Muscle layer of colon (tissue), 2 donors: ENCODE measurements at regions not wholly inside any gene's neighbourhood (a gene's known extent, or its start where the extent isn't known, plus 50 kb on each side); places are given as distances from the start of the nearest gene placed in this dataset.
"Not testable (repeated sequence)": the region's sequence is repeated elsewhere in the genome, so short reads cannot be mapped to it uniquely, and the experiment has no call there.

ENCODE experiments used
- H3K27ac ChIP-seq: one replicate; pipeline ENCODE4 v1.7.0; 2013; ENCODE audit warnings: low read depth, mild to moderate bottlenecking, low read length, moderate library complexity
- H3K27me3 ChIP-seq, 2 donors: one replicate each; pipeline ENCODE4 v1.7.0; 2013; ENCODE audit warnings: low read length in 2 of 2, mild to moderate bottlenecking in 2 of 2; ENCODE audit not compliant: insufficient read depth in 2 of 2, control insufficient read depth in 1 of 2
- H3K36me3 ChIP-seq: one replicate; pipeline ENCODE4 v1.7.0; 2013; ENCODE audit warnings: mild to moderate bottlenecking, low read length; ENCODE audit not compliant: insufficient read depth
- H3K4me1 ChIP-seq: one replicate; pipeline ENCODE4 v1.7.0; 2013; ENCODE audit warnings: mild to moderate bottlenecking, low read length; ENCODE audit not compliant: insufficient read depth
- H3K4me3 ChIP-seq, 2 donors: one replicate each; pipeline ENCODE4 v1.7.0; 2013; ENCODE audit warnings: low read length in 2 of 2, low read depth in 1 of 2, mild to moderate bottlenecking in 1 of 2, moderate library complexity in 1 of 2
- H3K9ac ChIP-seq: one replicate; pipeline ENCODE4 v1.7.0; 2013; ENCODE audit warnings: low read length
- H3K9me3 ChIP-seq: one replicate; pipeline ENCODE4 v1.7.0; 2013; ENCODE audit warnings: mild to moderate bottlenecking, low read length
- donor health status: abdominal sarcoma.
- donor health status: Adenocarcinoma of cecum.

DNA sequence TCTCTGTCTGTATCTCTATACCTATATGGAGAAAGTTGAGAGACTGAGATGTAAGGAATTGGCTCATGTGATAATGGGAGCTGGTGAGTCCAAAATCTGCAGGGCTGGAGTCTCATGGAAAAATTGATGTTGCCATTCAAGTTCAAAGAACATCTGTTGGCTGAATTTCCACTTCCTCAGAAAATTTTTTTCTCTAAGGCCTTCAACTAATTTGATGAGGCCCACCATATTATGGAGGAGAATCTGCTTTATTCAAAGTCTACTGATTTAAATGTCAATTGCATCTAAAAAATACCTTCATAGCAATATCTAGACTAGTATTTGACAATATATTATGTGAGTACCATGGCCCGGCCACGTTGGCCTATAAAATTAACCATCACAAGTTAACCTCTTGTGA is 261.4 kb downstream of the VRK1 start:
- no peak overlapping the region for H3K9ac ChIP-seq
- no peaks in the 10 kb centered on the region for H3K36me3 ChIP-seq
- H3K4me1 ChIP-seq = no peaks in the 10 kb centered on the region
- H3K4me3 ChIP-seq = no peak overlapping the region
- no peak overlapping the region for H3K27ac ChIP-seq
- H3K27me3 ChIP-seq = no peaks in the 10 kb centered on the region
- no peaks in the 10 kb centered on the region for H3K9me3 ChIP-seq

DNA sequence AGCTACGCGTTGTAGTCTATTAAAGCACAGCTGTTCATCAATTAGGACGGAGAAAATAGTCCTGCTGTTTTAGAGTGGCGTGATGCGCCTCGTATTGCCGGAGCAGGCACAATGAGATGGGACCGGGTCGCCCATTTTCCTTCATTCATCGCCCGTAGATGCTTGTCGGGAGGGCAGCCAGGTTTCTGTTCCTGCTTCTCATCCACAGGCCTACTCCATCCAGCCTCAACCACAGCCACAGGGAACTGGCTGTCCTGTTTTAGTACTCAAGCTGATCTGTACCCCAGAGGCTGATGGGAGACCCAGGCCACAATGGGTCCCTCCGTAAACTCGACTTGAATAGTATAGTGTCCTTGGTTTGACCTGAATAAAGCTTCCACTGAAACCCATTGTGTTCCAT is 264.0 kb downstream of the VRK1 start:
- H3K36me3 ChIP-seq = no peaks in the 10 kb centered on the region
- H3K27ac ChIP-seq = no peak overlapping the region
- no peaks in the 10 kb centered on the region for H3K4me1 ChIP-seq
- H3K4me3 ChIP-seq = no peak overlapping the region
- H3K9ac ChIP-seq = no peak overlapping the region
- no peaks in the 10 kb centered on the region for H3K27me3 ChIP-seq
- no peaks in the 10 kb centered on the region for H3K9me3 ChIP-seq

DNA sequence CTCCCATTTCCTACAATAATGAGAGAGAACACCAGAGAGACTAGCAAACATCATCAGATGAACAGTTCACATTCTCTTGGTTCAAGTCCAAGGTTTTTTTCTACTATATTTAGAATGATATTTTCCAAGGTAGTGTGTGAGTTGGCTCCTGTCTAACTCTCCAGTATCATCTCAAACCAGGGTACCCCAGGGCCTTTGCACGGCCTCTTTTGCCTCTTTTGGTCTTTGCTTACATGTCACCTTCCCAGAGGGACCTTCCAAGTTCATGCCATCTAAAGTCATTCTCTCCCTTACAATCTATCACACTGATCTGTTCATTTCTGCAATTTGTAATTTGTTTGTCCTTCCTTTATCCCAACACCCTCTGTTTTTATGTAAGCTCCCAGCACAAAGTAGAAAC is 264.5 kb downstream of the VRK1 start:
- H3K27ac ChIP-seq = no peak overlapping the region
- no peak overlapping the region for H3K4me3 ChIP-seq
- no peaks in the 10 kb centered on the region for H3K36me3 ChIP-seq
- no peaks in the 10 kb centered on the region for H3K27me3 ChIP-seq
- no peak overlapping the region for H3K9ac ChIP-seq
- no peaks in the 10 kb centered on the region for H3K4me1 ChIP-seq
- H3K9me3 ChIP-seq = no peaks in the 10 kb centered on the region

DNA sequence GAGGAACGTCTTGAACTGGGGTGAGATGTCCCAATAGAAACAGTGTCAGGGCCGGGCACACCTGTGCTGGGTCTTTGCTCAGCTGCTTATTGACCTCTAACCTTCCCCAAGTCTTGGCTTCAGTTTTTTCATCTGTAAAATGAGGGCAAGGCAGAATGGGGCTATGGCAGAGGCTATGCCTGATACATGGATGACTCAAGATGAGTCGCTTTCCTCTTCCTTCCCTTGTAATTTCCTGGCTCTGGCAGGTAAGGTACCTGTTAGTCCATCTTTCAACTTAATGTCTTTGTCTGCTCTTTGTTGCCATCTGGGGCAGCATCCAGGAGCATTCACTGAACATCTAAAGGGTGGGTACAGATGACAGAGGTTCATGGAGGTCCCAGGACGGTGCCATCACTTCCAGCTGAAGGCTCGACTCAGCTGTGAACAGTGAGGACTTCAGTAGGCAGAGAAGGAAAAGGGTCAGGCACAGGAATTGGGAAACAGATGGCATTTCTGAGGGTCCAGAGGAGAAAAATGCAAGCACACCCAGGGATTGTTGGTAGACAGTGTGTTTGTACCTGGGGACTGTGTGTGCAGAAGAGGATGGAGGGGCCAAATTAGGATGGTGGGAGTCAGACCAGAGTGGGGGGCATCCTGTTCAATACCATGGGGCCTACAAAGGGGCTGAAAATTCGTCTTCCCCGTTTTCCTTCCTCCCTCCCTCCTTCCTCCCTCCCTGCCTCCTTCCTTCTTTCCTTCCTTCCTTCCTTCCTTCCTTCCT is 268.3 kb downstream of the VRK1 start:
- Histone ChIP-seq H3K9me3 (no peaks in the 10 kb centered on the region), H3K9ac (no peak overlapping the region), H3K36me3 (no peaks in the 10 kb centered on the region), H3K4me1 (no peaks in the 10 kb centered on the region), H3K4me3 (no peak overlapping the region), H3K27ac (no peak overlapping the region), H3K27me3 (no peaks in the 10 kb centered on the region)

DNA sequence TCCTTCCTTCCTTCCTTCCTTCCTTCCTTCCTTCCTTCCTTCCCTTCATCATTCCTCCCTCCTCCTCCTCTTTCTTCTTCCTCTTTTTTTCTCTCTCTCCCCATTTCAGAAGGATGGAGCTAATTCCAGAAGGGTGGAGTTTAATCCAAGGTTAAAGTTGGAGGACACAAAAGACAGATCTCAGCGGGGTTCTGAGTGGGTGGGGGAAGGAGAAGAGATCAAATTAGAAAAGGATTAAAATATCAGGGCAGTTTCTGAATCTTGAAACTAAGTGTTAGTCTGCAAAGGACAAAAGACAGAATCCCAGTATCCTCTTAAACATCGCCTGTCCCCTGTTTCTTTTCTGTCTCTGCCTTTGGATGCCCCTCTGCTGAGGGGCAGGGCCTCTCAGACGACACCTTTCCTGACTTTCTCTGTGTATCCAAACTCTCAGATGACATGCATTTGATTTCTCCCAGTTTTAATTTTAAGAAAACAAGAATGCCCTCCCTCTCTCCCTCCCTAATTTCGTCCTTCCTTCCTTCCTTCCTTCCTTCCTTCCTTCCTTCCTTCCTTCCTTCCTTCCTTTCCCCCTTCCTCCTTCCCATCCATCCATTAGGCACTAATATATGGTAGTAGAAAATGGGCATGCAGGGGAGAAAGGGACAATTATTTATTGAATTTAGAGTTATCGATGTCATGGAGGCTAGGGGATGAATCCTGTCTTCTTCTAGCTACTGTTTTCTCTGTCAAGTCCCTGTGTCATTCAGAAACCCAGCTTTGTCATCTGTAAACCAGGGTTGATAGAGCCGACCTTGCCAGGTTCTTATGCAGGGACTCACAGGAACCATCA is 269.1 kb downstream of the VRK1 start:
- H3K27ac ChIP-seq = no peak overlapping the region
- H3K36me3 ChIP-seq = no peaks in the 10 kb centered on the region
- H3K4me3 ChIP-seq = no peak overlapping the region
- no peaks in the 10 kb centered on the region for H3K4me1 ChIP-seq
- no peaks in the 10 kb centered on the region for H3K27me3 ChIP-seq
- H3K9me3 ChIP-seq = no peaks in the 10 kb centered on the region
- no peak overlapping the region for H3K9ac ChIP-seq

DNA sequence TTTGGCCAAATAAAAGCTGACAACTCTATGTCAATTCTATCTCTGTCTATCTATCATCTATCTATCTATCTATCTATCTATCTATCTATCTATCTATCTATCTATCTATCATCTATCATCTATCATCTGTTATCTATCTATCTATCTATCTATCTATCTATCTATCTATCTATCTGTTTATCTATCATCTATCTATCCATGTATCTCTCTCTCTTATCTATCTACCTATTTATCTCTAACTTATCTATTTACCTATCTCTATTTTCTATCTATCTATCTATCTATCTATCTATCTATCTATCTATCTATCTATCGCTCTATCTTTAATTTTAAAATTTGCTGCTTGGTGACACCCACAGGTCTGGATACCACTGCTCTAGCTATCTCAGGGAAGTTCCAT is 271.1 kb downstream of the VRK1 start:
- not testable (repeated sequence) for H3K9me3 ChIP-seq, H3K4me1 ChIP-seq, H3K27me3 ChIP-seq, H3K36me3 ChIP-seq, H3K9ac ChIP-seq, H3K27ac ChIP-seq, H3K4me3 ChIP-seq

DNA sequence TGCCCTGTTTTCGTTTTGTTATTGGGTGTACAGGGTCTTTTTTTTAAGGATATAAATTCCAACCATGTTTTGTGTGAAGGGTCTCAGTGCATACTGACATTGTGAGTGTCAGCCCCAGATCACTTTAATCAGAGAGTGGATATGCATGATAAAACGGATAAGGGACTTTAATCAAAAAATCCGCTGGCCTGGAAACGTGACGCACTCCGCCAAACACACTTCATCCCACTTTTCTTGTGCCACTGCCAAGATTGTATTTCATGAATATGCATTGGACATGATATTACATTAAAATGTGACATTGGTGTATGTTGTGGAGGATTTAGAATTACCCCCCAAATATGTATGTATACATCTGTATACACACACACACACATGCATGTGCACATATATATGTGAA is 273.1 kb downstream of the VRK1 start:
- no peak overlapping the region for H3K27ac ChIP-seq
- H3K4me3 ChIP-seq = no peak overlapping the region
- no peaks in the 10 kb centered on the region for H3K27me3 ChIP-seq
- H3K4me1 ChIP-seq = no peaks in the 10 kb centered on the region
- H3K36me3 ChIP-seq = no peaks in the 10 kb centered on the region
- H3K9ac ChIP-seq = no peak overlapping the region
- no peaks in the 10 kb centered on the region for H3K9me3 ChIP-seq

DNA sequence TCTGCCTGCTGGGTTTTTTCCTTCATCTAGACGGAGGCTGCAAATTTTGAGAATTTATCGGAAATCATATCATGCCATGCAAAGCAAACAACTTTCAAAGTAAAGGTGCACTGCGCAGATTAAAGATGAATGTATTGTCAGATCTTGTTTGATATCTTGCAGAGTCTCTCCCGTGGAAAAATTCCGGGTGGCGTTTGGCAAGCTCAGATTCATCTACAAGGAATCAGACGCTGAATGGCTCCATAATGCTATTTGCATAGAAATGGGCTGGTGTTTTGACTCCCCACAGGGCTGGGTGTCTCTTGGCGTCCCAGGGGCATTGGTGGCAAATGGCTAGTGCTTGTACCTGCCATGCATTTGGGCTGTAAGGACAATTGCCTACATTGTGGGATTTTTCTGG is 274.0 kb downstream of the VRK1 start:
- Histone ChIP-seq H3K36me3 (no peaks in the 10 kb centered on the region), H3K27ac (no peak overlapping the region), H3K9me3 (no peaks in the 10 kb centered on the region), H3K4me3 (no peak overlapping the region), H3K4me1 (no peaks in the 10 kb centered on the region), H3K9ac (no peak overlapping the region), H3K27me3 (no peaks in the 10 kb centered on the region)

DNA sequence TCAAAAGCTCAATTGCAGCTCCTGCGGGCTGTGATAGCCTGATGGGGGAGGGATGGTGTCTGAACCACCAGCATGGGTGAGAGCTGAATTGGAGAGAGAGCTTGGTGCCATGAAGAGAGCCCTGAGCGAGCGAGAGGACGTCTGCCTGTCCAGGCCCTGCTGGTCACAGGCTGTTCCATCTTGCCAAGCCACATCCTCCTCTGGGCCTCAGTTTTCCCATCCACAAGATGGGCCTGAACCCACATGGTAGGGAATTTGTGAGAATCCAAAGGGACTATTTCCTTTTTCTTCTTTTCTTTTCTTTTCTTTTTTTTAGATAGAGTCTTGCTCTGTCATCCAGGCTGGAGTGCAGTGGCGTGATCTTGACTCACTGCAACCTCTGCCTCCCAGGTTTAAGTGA is 276.4 kb downstream of the VRK1 start:
- H3K9me3 ChIP-seq = no peaks in the 10 kb centered on the region
- no peaks in the 10 kb centered on the region for H3K36me3 ChIP-seq
- no peak overlapping the region for H3K27ac ChIP-seq
- H3K4me1 ChIP-seq = no peaks in the 10 kb centered on the region
- H3K27me3 ChIP-seq = no peaks in the 10 kb centered on the region
- no peak overlapping the region for H3K9ac ChIP-seq
- H3K4me3 ChIP-seq = no peak overlapping the region

DNA sequence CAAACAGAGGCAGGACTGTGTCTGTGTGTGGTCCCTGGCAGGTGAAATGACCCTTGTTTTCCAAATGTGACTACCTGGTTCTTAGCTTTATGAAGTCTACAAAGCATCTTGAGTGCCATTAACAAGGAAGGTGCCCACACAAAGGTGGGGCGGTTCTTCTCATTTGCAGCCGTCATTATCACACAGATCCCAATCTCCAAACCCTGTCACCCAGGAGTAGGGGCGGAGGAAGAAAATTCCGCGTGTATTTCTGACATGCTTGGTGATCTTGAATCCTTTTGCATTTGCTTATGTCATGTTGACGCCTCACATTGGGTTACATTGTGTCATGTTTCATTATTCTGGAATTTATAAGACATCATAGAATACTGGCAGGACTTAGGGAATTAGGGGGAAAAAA is 277.3 kb downstream of the VRK1 start:
- H3K4me1 ChIP-seq = no peaks in the 10 kb centered on the region
- no peak overlapping the region for H3K9ac ChIP-seq
- H3K27me3 ChIP-seq = no peaks in the 10 kb centered on the region
- H3K4me3 ChIP-seq = no peak overlapping the region
- H3K9me3 ChIP-seq = no peaks in the 10 kb centered on the region
- H3K27ac ChIP-seq = no peak overlapping the region
- H3K36me3 ChIP-seq = no peaks in the 10 kb centered on the region

DNA sequence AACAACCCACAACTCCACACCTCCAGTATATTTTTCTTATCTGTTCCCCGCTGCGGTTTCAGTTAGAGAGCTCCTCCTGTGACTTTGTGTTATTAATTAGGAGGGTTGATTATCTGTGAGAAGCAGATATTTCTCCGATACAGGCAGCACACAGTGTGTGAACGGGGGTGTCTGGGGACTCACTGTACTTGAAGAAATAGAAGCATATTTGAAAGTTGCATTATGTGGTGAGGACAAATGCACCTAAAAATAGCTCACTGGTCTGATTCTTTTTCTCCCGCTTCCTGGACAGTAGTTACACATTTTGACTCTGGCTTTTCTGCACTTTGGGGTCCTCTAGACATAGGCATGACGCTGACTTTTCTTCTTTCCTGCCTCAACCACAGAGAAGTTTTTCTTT is 277.7 kb downstream of the VRK1 start:
- no peaks in the 10 kb centered on the region for H3K27me3 ChIP-seq
- no peaks in the 10 kb centered on the region for H3K4me1 ChIP-seq
- H3K9me3 ChIP-seq = no peaks in the 10 kb centered on the region

DNA sequence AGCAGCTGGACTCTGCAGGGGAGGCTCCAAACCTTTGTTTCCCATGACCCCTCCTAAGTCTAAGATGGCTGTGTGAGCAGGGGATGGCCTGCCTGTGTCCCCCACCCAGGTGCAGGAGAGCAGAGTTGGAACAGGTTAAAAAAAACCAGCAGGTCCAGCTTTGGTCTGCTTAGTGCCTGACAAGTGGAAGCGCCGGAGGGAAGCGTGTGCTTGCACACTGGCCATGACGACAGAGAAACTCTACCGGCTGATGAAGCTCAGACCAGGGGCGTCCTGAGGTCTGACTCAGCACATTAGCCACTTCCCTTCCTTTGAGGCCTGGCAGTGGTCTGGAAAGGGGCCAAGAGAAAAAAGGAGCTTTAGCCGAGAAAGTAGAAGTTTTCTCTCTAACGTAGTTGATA is 280.1 kb downstream of the VRK1 start:
- no peaks in the 10 kb centered on the region for H3K27me3 ChIP-seq

More for the DNA sequence above, 277.7 kb downstream of the VRK1 start:
- H3K27ac ChIP-seq = no peak overlapping the region
- no peaks in the 10 kb centered on the region for H3K36me3 ChIP-seq
- H3K9ac ChIP-seq = no peak overlapping the region
- no peak overlapping the region for H3K4me3 ChIP-seq

More for the DNA sequence above, 280.1 kb downstream of the VRK1 start:
- Histone ChIP-seq H3K9me3 (no peaks in the 10 kb centered on the region), H3K4me1 (no peaks in the 10 kb centered on the region), H3K9ac (no peak overlapping the region), H3K27ac (no peak overlapping the region), H3K36me3 (no peaks in the 10 kb centered on the region), H3K4me3 (no peak overlapping the region)
